Large intestine (tissue), 3 donors: ENCODE measurements at regions not wholly inside any gene's neighbourhood (a gene's known extent, or its start where the extent isn't known, plus 50 kb on each side); places are given as distances from the start of the nearest gene placed in this dataset.

ENCODE experiments used
- DNase-seq, 2 donors: peaks; one replicate each; pipeline versions ENCODE4 v3.0.0 to v3.0.0-alpha.2; 2013
- H3K27ac ChIP-seq: one replicate; pipeline ENCODE4 v1.5.1; 2013; ENCODE audit warnings: low read length
- H3K27me3 ChIP-seq: 2 replicates; pipeline ENCODE4 v1.6.1; 2013; ENCODE audit warnings: low read length; ENCODE audit not compliant: control insufficient read depth, insufficient read depth
- H3K36me3 ChIP-seq: 2 replicates; pipeline ENCODE4 v1.6.1; 2013; ENCODE audit warnings: low read length; ENCODE audit not compliant: control insufficient read depth, insufficient read depth
- H3K4me1 ChIP-seq: one replicate; pipeline ENCODE4 v1.6.1; 2013; ENCODE audit warnings: low read length; ENCODE audit not compliant: control insufficient read depth, insufficient read depth
- H3K4me3 ChIP-seq: one replicate; pipeline ENCODE4 v1.5.1; 2013; ENCODE audit warnings: low read length
- H3K9me3 ChIP-seq: one replicate; pipeline ENCODE4 v1.6.1; 2013; ENCODE audit warnings: mild to moderate bottlenecking, low read depth, low read length, moderate library complexity; ENCODE audit not compliant: control insufficient read depth
- WGBS: methylation state at CpG from one replicate; pipeline ENCODE4 v1.1.5; 2013; ENCODE audit warnings: low lambda C conversion rate; ENCODE audit not compliant: insufficient coverage; 5-methylcytosine and 5-hydroxymethylcytosine counted together

GRCh38 chr18:77571743-77572142 is 322.1 kb downstream of the GALR1 start:
- 100% methylated on average over 1 of the region's 8 CpGs for WGBS
- Histone ChIP-seq H3K27me3 (no peaks in the 10 kb centered on the region), H3K9me3 (no peaks in the 10 kb centered on the region), H3K27ac (no peak overlapping the region), H3K36me3 (no peaks in the 10 kb centered on the region), H3K4me3 (no peak overlapping the region), H3K4me1 (no peaks in the 10 kb centered on the region)
- no peak for DNase-seq

GRCh38 chr18:77572537-77572936 is 322.9 kb downstream of the GALR1 start:
- H3K4me3 ChIP-seq = no peak overlapping the region
- no CpG with 5 or more reads among the region's 9 CpGs for WGBS
- H3K27ac ChIP-seq = no peak overlapping the region
- no peaks in the 10 kb centered on the region for H3K36me3 ChIP-seq
- no peaks in the 10 kb centered on the region for H3K27me3 ChIP-seq
- DNase-seq = no peak
- H3K4me1 ChIP-seq = no peaks in the 10 kb centered on the region
- H3K9me3 ChIP-seq = no peaks in the 10 kb centered on the region

GRCh38 chr18:77573571-77573970 is 323.9 kb downstream of the GALR1 start:
- Histone ChIP-seq H3K4me3 (no peak overlapping the region), H3K9me3 (no peaks in the 10 kb centered on the region), H3K27ac (no peak overlapping the region), H3K27me3 (no peaks in the 10 kb centered on the region), H3K36me3 (no peaks in the 10 kb centered on the region), H3K4me1 (no peaks in the 10 kb centered on the region)
- WGBS = 100% methylated on average over 2 of the region's 3 CpGs
- DNase-seq = no peak

- H3K27ac ChIP-seq = no peak overlapping the region
- H3K36me3 ChIP-seq = no peaks in the 10 kb centered on the region
- H3K4me3 ChIP-seq = no peak overlapping the region
- no peaks in the 10 kb centered on the region for H3K4me1 ChIP-seq
- DNase-seq = no peak
- no CpG with 5 or more reads among the region's 7 CpGs for WGBS
- no peaks in the 10 kb centered on the region for H3K27me3 ChIP-seq
- H3K9me3 ChIP-seq = no peaks in the 10 kb centered on the region
These were observed 341.4 kb downstream of the GALR1 start for GRCh38 chr18:77590943-77591515.

- Histone ChIP-seq H3K36me3 (no peaks in the 10 kb centered on the region), H3K9me3 (no peaks in the 10 kb centered on the region), H3K4me3 (no peak overlapping the region), H3K4me1 (no peaks in the 10 kb centered on the region), H3K27me3 (no peaks in the 10 kb centered on the region), H3K27ac (no peak overlapping the region)
- DNase-seq = no peak
- no CpG with 5 or more reads among the region's 7 CpGs for WGBS
These were observed 348.1 kb downstream of the GALR1 start for GRCh38 chr18:77597726-77598125.

- Histone ChIP-seq H3K27me3 (no peaks in the 10 kb centered on the region), H3K36me3 (no peaks in the 10 kb centered on the region), H3K27ac (no peak overlapping the region), H3K9me3 (no peaks in the 10 kb centered on the region), H3K4me1 (no peaks in the 10 kb centered on the region), H3K4me3 (no peak overlapping the region)
- WGBS = no CpG with 5 or more reads among the region's 2 CpGs
- no peak for DNase-seq
These were observed 351.0 kb downstream of the GALR1 start for GRCh38 chr18:77600674-77601073.

GRCh38 chr18:77601567-77601966 is 351.9 kb downstream of the GALR1 start:
- Histone ChIP-seq H3K4me1 (no peaks in the 10 kb centered on the region), H3K27me3 (no peaks in the 10 kb centered on the region), H3K4me3 (no peak overlapping the region), H3K36me3 (no peaks in the 10 kb centered on the region), H3K9me3 (no peaks in the 10 kb centered on the region), H3K27ac (no peak overlapping the region)
- 86% methylated on average over 2 of the region's 2 CpGs for whole genome bisulfite sequencing
- no peak for DNase-seq

GRCh38 chr18:77607087-77607486 is 357.4 kb downstream of the GALR1 start:
- H3K9me3 ChIP-seq = peaks cover 6% of the 10 kb centered on the region
- H3K4me1 ChIP-seq = no peaks in the 10 kb centered on the region
- H3K36me3 ChIP-seq = no peaks in the 10 kb centered on the region
- DNase-seq = no peak
- 62% methylated on average over 3 of the region's 22 CpGs for WGBS
- no peak overlapping the region for H3K4me3 ChIP-seq
- no peak overlapping the region for H3K27ac ChIP-seq
- no peaks in the 10 kb centered on the region for H3K27me3 ChIP-seq

- Histone ChIP-seq H3K9me3 (peaks cover 6% of the 10 kb centered on the region), H3K4me3 (no peak overlapping the region), H3K27me3 (no peaks in the 10 kb centered on the region), H3K36me3 (no peaks in the 10 kb centered on the region), H3K27ac (no peak overlapping the region), H3K4me1 (no peaks in the 10 kb centered on the region)
- DNase-seq = no peak
- no CpG with 5 or more reads among the region's 10 CpGs for WGBS
These were observed 359.2 kb downstream of the GALR1 start for GRCh38 chr18:77608807-77609206.

- no peak for DNase-seq
- no peaks in the 10 kb centered on the region for H3K9me3 ChIP-seq
- no peaks in the 10 kb centered on the region for H3K36me3 ChIP-seq
- no peaks in the 10 kb centered on the region for H3K27me3 ChIP-seq
- H3K4me3 ChIP-seq = no peak overlapping the region
- H3K4me1 ChIP-seq = no peaks in the 10 kb centered on the region
- no peak overlapping the region for H3K27ac ChIP-seq
- WGBS = 100% methylated on average over 1 of the region's 3 CpGs
These were observed 368.0 kb downstream of the GALR1 start for GRCh38 chr18:77617694-77618093.

GRCh38 chr18:77619525-77619924 is 369.9 kb downstream of the GALR1 start:
- H3K4me3 ChIP-seq = no peak overlapping the region
- H3K4me1 ChIP-seq = no peaks in the 10 kb centered on the region
- no peaks in the 10 kb centered on the region for H3K27me3 ChIP-seq
- H3K27ac ChIP-seq = no peak overlapping the region
- no peaks in the 10 kb centered on the region for H3K9me3 ChIP-seq
- no peaks in the 10 kb centered on the region for H3K36me3 ChIP-seq
- DNase-seq = no peak
